GM20000 (cell line): ENCODE measurements at regions not wholly inside any gene's neighbourhood (a gene's known extent, or its start where the extent isn't known, plus 50 kb on each side); places are given as distances from the start of the nearest gene placed in this dataset.
"Not testable (repeated sequence)": the region's sequence is repeated elsewhere in the genome, so short reads cannot be mapped to it uniquely, and the experiment has no call there.

ENCODE experiments used
- DNase-seq: peaks from one replicate; pipeline ENCODE4 v3.0.0; 2012; ENCODE audit warnings: low spot score
- CTCF ChIP-seq: IDR thresholded peaks from 2 replicates; pipeline ENCODE4 v1.5.1; 2012; ENCODE audit warnings: mild to moderate bottlenecking, control low read depth; ENCODE audit errors: extremely low read depth, missing control alignments

GRCh38 chr5:51802551-51803184 is 419.4 kb downstream of the ISL1 start:
- DNase-seq: no peak
- no peak for TF ChIP-seq CTCF

GRCh38 chr5:51806677-51807076 is 423.4 kb downstream of the ISL1 start:
- TF ChIP-seq CTCF: no peak
- DNase-seq: no peak

GRCh38 chr5:51810592-51810991 is 427.3 kb downstream of the ISL1 start:
- TF ChIP-seq CTCF: no peak
- DNase-seq: no peak

GRCh38 chr5:51811883-51812471 is 428.7 kb downstream of the ISL1 start:
- DNase-seq: no peak
- no peak for TF ChIP-seq CTCF

GRCh38 chr5:51814817-51815216 is 431.6 kb downstream of the ISL1 start:
- DNase-seq: not testable (repeated sequence)

GRCh38 chr5:51816427-51816826 is 433.2 kb downstream of the ISL1 start:
- DNase-seq: no peak
- TF ChIP-seq CTCF: no peak

- no peak for TF ChIP-seq CTCF
- no peak for DNase-seq
These were observed 438.4 kb downstream of the ISL1 start for GRCh38 chr5:51821697-51822096.

GRCh38 chr5:51829230-51829629 is 446.0 kb downstream of the ISL1 start:
- no peak for DNase-seq
- no peak for TF ChIP-seq CTCF
